RKO (cell line): ENCODE measurements at regions not wholly inside any gene's neighbourhood (a gene's known extent, or its start where the extent isn't known, plus 50 kb on each side); places are given as distances from the start of the nearest gene placed in this dataset.
"Not testable (repeated sequence)": the region's sequence is repeated elsewhere in the genome, so short reads cannot be mapped to it uniquely, and the experiment has no call there.

Source experiments
- DNase-seq: peaks from one replicate; pipeline ENCODE4 v3.0.0-alpha.2; 2016; ENCODE audit warnings: low spot score

DNA sequence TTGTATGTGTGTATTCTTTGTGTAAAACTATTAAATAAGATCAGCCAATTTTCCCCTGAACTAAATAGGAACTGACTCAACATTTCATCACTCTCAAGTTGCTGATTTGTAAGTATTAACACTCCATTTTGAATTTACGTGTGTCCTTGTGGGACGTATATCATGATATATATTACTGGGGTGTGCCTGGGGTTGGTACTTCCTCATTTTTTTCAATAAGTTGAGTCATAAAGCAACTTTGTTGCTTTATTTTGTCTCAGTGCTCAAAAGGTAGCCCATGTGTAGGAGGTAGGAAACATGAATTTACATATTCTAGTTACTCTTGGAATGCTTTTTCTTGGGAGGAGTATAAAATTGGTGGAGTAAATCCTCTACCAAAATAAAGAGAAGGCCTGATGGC lies 193.9 kb upstream of the RAG2 start:
- DNase-seq: no peak

DNA sequence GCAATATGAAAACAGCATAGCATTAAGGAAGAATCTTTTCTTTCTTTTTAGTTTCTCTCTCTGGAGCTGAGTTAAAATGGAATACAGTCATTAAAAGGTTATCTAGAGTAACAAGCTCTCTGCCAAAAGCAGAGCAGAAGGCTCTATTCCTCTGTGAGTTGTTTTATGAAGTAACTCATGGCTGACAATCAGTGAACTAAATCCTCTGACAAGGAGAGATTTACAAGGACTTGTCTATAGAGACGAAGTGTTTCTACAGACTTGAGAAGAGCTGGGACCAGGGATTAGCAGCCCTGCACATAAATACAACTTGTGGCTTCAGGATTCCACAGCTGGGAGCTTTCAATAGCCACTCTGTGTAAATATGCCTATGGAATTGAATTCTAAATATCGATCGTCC lies 192.5 kb upstream of the RAG2 start:
- DNase-seq: no peak

DNA sequence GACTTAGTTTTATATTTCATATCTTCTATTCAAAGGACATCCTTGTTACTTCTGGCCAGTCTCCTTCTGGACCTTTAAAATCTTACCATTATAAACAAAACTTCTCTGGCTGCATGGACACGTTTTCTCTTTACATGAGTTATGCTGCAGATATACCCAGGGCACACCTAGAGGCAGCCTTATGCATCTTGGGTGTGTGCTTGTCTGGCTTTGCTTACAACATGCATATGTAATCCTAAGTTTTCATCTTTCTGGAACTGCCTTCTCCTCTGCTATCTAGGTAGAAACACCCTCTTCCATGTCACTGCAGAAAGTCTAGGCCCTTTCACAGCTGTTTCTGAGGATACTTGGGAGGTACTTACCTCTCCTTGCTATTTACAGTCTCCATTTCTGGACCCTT lies 185.8 kb upstream of the RAG2 start:
- DNase-seq: no peak

DNA sequence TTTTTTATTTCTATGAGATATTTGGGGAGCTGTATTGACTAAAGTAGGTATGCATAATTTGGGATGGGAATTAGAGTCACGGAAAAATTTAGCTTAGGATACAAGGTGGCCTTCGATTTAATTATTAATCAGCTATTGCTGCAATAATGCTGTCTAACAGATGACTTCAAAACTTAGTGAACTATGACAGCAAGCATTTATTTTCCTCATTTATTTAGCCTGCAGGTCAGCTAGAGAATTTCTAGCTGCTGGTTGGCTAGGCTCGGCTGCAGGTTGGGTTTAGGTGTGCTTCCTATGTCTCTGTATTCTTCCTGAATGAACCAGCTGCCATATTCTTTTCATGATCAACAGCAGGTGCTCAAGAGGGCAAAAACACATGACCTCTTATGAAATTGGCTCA lies 181.8 kb upstream of the RAG2 start:
- DNase-seq: no peak

DNA sequence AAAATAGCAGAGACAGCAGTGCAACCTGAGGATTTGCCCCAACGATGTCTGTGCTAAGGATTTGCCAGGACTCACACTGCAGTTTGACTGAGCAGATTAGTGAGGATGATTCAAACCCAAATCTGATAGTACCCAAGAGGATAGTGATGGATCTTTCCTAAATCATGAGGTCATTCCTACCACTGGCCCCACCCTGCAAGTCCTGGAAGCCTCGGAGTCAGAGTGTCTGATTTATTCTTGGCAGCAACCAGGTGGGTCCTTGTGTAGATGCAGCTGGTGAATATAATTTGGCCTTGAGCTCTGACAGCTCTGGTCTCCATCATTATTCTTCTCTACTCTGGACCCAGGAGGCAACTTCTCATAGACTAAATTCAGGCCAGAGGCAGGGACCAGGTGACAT lies 179.3 kb upstream of the RAG2 start:
- DNase-seq: no peak

DNA sequence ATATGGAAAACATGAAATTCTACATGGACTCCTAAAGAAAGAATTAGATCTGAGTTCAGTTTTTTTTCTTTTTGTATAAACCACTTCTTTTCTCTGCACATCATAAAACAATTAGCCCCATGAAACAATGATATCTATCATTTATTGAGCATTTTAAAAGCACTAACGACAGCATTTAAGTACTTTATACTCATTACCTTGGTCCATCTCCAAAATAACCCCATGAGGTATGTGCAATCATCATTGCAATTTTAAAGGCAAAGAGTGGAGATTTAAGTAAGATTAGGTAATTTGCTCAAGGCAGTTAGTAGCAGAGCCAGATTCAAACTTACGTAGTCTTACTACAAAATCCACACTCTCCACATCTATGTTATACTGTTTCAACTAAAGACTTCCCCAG lies 177.7 kb upstream of the RAG2 start:
- DNase-seq: no peak

DNA sequence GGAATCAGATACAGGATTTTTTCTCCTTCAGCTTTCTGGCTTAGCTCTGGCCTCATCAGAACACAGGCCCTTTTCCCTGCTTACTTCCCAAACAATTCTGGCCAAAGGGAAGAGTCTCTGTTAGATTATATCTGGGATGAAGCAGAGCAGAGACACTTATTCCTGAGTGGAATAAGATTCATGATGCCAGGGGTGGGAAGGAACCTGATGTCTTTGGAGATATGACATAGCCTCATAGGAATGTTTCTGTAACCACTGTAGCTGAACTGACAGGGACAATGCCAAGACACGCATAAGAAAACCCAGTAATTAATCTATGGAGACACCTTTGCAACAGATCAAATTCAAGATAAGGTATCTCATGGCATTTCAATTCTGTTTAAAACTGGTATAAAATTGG lies 177.1 kb upstream of the RAG2 start:
- DNase-seq: no peak

DNA sequence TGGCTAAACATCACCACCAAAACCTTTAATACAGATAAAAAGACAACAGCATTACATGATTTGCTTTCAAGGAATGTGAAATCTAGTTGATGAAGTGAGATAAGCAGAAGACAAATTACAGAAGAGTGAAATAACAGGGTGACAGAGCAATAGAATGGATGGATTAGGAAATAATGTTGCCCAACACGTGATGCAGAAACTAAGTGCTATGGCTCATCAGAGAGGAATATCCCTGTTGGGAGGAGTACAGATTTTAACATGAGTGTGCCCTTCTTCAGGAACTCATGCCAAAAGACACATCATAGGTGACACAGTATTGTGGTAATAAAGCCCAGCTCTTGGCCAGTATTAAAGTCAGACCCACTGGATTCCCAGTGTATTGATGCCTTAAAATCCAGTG lies 176.6 kb upstream of the RAG2 start:
- peak; percentile 59 for DNase-seq

DNA sequence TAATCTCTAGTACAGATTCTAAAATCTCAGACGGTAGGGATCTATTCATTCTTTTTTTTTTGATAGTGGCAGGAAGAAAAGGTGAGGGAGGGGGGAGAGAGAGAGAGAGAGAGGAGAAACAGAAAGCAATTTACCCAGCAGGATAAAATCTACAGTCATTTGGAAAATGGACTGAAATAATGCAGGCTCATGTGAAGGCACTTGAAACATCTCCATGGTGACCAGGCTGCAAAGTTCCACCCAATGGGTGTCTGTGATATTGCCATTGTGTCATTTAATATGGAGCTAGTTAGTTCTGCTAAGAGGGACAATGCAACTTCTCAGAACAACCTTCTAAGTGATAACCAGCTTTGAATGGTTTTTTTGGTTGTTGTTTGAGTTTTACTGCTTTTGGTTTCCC lies 165.2 kb upstream of the RAG2 start:
- DNase-seq: no peak

DNA sequence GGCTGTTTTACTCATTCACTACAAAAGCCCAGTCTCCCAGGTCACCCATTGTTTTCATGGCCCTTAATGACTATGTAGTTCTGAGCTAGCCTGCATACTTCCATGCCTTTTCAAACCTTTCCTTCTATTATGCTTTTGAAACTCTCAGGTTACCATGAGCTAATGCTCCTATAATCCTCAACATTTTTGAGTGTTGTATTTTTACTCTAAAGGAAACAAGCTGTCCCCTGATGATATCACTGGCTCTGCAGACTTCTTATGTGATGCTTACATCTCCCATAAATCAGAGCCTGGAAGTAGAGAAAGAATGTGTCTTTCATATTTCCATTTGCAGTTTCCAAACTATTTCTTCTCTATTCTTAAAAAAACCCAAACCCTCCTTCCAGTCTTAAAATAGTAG lies 159.0 kb upstream of the RAG2 start:
- no peak for DNase-seq

DNA sequence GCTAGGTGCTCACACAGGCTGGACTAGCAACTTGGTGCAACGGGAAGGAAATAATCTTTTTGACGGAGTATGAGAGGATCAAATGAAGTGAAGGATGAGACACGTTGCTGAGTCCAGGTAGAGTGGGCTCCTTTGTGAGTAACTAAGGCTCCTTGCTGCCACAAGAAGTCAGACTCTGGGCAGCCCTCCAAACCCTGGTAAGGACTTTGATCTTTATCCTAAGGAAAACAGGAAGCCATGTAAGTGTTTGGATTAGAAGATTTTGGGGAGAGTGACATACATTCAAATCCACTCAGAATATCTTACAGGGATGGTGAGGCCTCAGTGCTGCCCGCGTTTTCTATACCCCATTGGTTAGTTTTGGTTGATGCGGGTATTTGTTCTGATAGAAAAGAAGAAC lies 155.9 kb upstream of the RAG2 start:
- DNase-seq: no peak

DNA sequence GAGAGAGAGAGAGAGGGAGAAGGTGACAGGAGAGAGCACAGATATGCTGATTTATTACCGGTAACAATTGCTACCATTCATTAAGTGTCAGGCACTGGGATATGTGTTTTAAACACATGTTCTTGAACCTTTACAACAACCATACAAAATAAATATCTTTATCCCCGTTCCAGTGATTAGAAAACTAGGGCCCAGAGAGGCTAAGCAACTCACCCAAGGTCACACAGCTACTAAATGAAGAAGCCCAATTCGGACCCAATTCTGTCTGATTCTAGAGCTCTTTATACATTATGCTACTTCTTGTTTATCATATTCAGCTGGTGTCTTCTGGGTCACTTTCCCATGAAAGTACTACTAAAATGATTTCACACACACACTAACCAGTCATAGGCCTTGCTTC lies 154.0 kb upstream of the RAG2 start:
- DNase-seq: no peak

DNA sequence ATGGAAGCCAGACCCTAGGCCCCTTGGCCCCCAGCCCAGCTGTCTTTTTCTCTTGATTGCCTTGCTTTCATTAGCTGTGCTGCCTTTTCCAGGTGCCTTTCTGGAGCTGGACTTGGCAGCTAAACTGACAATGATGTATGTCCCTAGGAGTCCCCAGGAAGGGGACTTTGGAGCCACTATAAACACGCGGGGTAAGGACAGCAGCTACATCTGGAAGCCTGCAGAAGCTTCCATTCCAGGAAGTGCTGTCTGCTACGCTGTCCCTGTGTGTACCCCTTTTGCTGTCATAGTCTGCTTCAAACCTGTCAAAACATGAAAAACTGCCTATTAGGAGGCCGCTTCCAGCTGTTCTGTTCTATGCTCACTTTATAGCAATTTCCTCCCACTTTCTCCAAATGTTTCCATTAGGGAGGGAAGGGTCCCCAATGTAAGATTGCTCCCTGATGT lies 153.3 kb upstream of the RAG2 start:
- DNase-seq: no peak

DNA sequence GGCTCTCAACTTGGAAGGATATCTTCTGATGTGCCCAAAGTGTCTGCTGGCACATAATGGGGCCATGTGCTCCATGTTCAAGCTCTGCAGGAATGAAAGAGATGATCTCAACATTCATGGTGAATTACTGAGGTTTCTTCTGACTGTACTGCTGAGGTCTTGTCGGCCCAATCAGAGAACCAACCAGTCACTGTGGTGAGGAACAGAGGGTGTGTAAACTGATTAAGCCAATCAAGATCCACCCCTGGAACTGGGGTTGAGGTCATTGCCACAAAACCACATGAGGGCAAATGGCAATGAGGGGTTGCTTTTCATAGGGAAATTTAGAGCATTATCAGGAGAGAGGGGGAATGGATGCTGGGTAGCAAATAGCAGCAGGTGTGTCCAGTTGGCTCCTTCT lies 152.3 kb upstream of the RAG2 start:
- DNase-seq: peak; percentile 20

DNA sequence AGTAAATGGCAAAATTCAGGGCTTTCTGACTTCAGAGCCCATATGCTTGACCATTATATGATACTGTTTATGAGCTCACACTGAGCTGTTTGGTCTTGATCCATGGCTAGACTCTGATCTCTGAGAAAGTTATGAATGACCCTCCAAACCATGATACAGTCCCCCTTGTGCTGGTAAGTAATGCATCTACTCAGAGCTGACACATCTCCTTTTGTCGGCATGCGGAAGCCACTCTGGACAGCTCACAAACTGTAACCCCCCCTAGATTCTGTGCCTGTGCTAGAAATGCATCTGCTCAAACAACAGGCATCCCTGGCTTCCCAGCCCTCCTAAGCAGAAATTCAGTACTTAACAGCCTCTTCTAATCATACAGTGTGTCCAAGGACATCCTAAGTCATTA lies 150.8 kb upstream of the RAG2 start:
- DNase-seq: peak; percentile 76

DNA sequence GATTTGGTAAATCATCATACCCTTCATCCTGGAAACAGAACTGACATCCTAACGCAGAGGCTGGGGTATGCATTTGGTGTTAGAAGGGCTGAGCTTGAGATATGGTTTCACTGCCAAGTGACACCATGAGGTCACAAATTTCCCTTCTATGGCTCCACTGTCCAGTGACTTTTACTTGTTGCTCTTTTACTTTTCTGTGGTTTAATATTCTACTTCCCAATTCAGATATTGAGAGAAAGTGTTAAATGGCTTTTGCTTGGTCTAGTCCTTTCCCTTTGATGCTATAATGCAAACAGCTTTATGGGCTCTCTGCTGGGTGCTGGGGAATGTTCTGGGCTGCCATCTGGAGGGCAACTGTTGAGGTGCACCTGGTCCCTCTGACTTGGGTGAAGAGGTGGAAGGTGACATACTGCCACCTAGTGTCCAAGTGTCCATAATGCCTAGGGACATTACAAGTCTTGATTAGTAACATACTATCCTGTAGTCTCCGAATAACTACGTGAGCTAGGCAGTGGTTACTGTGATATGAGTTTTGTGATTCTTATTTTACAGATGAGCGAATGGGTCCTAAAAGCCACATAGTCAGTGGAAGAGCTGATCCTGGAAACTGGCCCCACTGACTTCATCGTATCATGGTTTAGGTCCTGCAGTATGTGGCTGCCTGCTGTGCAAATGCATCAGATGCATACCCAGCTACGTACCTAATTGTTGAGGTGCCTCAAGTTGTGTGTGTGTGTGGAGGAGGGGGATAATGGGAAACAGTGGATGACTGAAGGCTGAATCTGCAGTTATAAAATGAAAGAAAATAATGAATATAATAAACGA lies 149.1 kb upstream of the RAG2 start:
- DNase-seq: peak; percentile 91

DNA sequence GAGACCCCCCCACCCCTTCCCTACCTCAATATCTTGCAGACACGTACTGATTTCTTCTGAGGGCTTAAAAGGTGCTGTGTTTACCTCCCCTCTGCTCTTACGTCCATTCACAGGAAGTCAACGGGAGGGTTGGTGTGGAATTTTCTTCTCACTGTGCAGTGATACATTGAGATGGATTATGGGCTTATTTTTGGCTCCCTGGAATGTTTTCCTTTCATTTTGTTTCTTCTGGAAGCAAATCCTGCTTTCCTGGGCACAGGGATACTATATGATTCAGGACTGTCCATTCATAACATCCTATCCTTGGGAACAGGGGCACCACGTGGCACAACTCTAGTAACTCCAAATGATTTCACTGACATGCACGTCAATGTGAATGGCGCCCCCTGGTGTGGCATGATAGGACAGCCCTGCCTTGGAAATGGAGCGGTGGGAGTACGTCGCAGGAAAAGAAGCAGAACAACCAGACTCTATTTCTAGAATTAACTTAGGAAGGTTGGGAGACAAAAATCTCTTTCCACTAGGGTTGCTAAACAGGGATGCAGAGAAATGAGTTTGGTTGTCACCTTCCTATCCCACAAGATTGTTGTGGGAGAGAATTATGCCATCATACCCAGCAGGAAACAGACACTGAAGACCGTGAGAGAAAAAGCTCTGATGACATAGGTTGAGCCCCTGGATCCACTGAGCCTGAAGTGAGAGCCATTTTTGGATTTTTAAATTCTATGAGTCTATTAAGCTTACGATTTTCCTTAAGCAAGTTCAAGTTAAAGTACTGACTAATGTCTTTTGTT lies 146.5 kb upstream of the RAG2 start:
- DNase-seq: peak; percentile 69

DNA sequence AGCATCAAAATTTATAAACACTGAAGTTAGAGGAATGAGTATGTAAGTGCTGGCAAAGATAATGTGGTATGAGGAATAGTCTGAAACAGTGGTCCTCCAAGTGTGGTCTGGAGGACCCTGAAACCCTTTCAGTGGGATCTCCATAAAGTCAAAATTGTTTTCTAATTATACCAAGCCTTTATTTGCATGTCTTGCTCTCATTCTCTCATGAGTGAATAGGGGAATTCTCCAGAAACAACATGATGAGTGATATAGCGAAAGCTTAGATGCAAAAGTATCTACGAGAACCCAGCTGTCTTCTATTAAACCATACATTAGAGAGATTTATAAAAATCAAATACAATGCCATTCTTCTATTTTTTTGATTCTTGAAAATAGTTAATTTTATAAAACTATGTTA lies 145.0 kb upstream of the RAG2 start:
- no peak for DNase-seq

DNA sequence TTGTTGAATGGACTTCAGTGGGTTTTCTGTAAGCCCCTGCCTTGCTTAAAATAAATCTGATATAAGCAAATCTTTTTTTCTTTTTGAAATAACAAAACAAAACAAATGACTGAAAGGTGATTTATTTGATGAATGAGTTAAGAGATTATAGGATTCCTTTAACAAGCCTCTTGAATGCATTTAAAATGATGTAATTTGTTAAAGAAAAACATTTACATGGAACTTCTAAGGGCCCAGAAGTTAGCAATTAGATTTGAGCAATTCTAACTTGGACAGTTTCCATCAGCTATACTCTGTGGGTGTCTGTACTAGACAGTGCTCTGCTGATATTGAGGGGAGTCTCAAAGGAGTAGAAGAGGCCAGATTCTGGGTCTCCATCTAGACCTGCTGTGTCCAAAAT lies 143.5 kb upstream of the RAG2 start:
- no peak for DNase-seq

DNA sequence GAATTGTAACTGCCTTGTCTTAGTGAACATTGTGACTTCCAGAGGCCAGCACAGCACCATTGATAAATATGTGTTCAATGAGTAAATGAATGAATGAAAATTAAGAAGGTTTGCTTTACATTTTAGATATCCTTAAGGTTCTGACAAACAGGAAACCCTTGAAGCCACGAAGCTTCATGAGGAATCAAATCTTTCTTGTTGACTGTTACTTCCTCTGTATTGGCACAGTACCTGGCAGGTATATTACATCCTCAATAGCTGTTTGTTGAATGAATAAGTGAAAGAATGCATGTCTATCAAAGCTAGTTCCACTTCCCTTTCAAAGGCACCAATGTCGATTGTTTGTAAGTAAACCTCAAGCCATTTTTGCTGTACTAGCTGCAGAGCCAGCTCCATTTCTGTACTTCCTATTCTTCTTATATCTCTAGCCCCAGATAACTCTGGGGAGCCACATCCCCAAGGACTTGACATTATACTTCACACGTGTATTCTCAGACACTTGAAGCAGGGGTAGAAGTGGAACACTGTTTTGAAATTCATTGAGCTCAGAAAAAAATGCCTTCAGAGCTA lies 140.3 kb upstream of the RAG2 start:
- DNase-seq: no peak

DNA sequence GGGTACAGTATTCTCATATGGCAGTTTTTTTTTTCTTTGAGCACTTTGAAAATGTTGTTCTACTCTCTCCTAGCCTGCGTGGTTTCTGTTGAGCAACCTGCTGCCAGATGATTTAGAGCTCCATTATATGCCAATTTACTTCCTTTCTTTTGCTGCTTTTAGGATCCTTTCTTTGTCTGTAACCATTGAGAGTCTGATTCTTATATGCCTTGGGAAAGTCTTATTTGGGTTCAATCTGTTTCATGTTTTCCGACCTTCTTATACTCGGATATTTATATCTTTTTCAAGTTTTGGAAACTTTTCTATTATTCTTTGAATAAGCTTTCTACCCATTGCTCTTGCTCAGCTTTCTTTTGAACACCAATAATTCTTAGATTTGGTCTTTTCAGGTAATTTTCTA lies 138.1 kb upstream of the RAG2 start:
- no peak for DNase-seq

DNA sequence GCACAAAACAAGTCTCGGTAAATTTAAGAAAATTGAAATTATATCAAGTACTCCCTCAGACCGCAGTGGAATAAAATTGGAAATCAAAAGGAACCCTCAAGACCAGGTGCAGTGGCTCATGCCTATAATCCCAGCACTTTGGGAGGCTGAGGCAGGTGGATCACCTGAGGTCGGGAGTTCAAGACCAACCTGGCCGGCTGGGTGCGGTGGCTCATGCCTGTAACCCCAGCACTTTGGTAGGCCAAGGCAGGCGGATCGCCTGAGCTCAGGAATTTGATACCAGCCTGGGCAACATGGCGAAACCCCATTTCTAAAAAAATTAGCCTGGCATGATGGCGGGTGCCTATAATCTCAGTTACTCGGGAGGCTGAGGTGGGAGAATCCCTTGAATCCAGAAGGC lies 135.7 kb upstream of the RAG2 start:
- not testable (repeated sequence) for DNase-seq

DNA sequence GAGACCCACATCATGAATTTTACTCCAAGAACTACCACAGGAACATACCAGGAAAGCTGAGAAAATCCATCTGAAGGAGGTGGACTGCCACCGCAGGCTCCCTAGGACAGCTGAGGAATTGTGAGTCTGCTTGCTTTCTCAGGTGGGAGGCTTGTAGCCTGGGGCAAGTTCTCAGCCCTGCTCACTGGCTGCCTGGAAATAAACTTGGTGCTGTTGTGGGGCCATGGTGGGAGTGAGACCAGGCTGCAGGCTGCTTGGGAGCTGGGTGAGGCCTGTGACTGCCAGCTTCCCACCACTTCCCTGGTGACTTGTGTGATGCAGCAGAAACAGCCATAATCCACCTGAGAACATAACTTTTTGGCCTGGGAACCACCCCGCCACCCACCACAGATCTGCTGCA lies 132.7 kb upstream of the RAG2 start:
- DNase-seq: no peak
